HCT116 (cell line): ENCODE measurements at regions not wholly inside any gene's neighbourhood (a gene's known extent, or its start where the extent isn't known, plus 50 kb on each side); places are given as distances from the start of the nearest gene placed in this dataset.

Experiments
- ATAC-seq: fragments of 200-7000 bp; cut with Tn5 transposase; 2 replicates; pipeline ENCODE4 v1.9.1; 2020; ENCODE audit warnings: mild to moderate bottlenecking, moderate library complexity
- BruUV-seq: library from RNA; stranded (reverse); fragments of 400-500 nt; replicated peaks from 2 replicates; lab custom pipeline; 2021; lab: Mats Ljungman, UMichigan
- CTCF ChIA-PET: fragments of 300-600 bp; sonication (Branson Sonifier 250); formaldehyde crosslinking; loops from one replicate; lab custom pipeline; 2021; ENCODE audit warnings: antibody characterized with exemption; lab: Charles Lee
- POLR2A ChIA-PET: fragments of 300-600, 350-600 bp; sonication (Branson Sonifier 250); formaldehyde crosslinking; loops from one replicate; lab custom pipeline; 2021; ENCODE audit warnings: antibody characterized with exemption; lab: Charles Lee
- RAD21 ChIA-PET, 2 experiments: fragments of 300-600 bp; sonication (Branson Sonifier 250); formaldehyde crosslinking; loops; one replicate each; lab custom pipeline; 2023; ENCODE audit warnings: low total read pairs in 2 of 2; ENCODE audit not compliant: uncharacterized antibody in 2 of 2, unreplicated experiment in 2 of 2, low non-redundant PET in 1 of 2; lab: Charles Lee
- DNase-seq: peaks from one replicate; pipeline ENCODE4 v3.0.0-alpha.2; 2010; ENCODE audit warnings: low read depth, low spot score
- H2AFZ ChIP-seq: fragments of 200-600 bp; shearing (Covaris generic), sonication (generic); 2 replicates; pipeline ENCODE4 v1.6.1; 2017; ENCODE audit warnings: low read depth, mixed run types, mixed read lengths, antibody characterized with exemption, low read length; ENCODE audit not compliant: poor library complexity, severe bottlenecking
- H3K27ac ChIP-seq: 2 replicates; pipeline ENCODE4 v1.5.1; 2012; ENCODE audit warnings: low read depth, low read length
- H3K27me3 ChIP-seq: fragments of 200-600 bp; sonication (generic); 2 replicates; pipeline ENCODE4 v1.6.1; 2016; ENCODE audit warnings: mixed run types, low read length, mixed read lengths; ENCODE audit not compliant: insufficient read depth
- H3K36me3 ChIP-seq, 2 experiments: fragments of 200-500 bp in 1 of 2; fragments of 200-600 bp in 1 of 2; sonication (Bioruptor generic) in 1 of 2; sonication (generic) in 1 of 2; 2 replicates each; pipeline versions ENCODE4 v1.5.1 to v1.6.1; 2014 to 2016; ENCODE audit warnings: low read length in 2 of 2, inconsistent platforms in 1 of 2, mixed read lengths in 1 of 2, mixed run types in 1 of 2; ENCODE audit not compliant: insufficient read depth in 2 of 2, control insufficient read depth in 1 of 2
- H3K4me1 ChIP-seq, 2 experiments: fragments of 200-600 bp in 1 of 2; sonication (generic) in 1 of 2; 2 replicates each; pipeline versions ENCODE4 v1.5.1 to v1.6.1; 2012 to 2017; ENCODE audit warnings: low read length in 2 of 2, inconsistent platforms in 1 of 2, mild to moderate bottlenecking in 1 of 2, mixed read lengths in 1 of 2, mixed run types in 1 of 2, moderate library complexity in 1 of 2; ENCODE audit not compliant: insufficient read depth in 2 of 2, control insufficient read depth in 1 of 2
- H3K4me2 ChIP-seq: fragments of 200-600 bp; sonication (generic); 2 replicates; pipeline ENCODE4 v1.6.1; 2017; ENCODE audit warnings: mixed run types, low read length, mixed read lengths
- H3K4me3 ChIP-seq, 2 experiments: fragments of 200-600 bp in 1 of 2; sonication (generic) in 1 of 2; replicated peaks in 1 of 2; 2 replicates each; pipeline ENCODE4 v1.5.1; 2011 to 2016; ENCODE audit warnings: low read length in 2 of 2, control low read depth in 1 of 2, low read depth in 1 of 2, mild to moderate bottlenecking in 1 of 2, mixed read lengths in 1 of 2, mixed run types in 1 of 2
- H3K79me2 ChIP-seq: fragments of 200-600 bp; sonication (generic); 2 replicates; pipeline ENCODE4 v1.6.1; 2017; ENCODE audit warnings: mild to moderate bottlenecking, mixed run types, low read length, moderate library complexity, mixed read lengths; ENCODE audit not compliant: insufficient read depth
- H3K9ac ChIP-seq: fragments of 200-600 bp; sonication (generic); 2 replicates; pipeline ENCODE4 v1.6.1; 2016; ENCODE audit warnings: low read length, mixed read lengths
- H3K9me2 ChIP-seq: fragments of 200-600 bp; sonication (generic), shearing (Covaris generic); 2 replicates; pipeline ENCODE4 v1.6.1; 2017; ENCODE audit warnings: mixed run types, mild to moderate bottlenecking, moderate library complexity; ENCODE audit not compliant: insufficient read depth
- H3K9me3 ChIP-seq, 2 experiments: fragments of 200-500 bp in 1 of 2; fragments of 200-600 bp in 1 of 2; sonication (Bioruptor generic) in 1 of 2; sonication (generic) in 1 of 2; 2 replicates each; pipeline ENCODE4 v1.6.1; 2014 to 2017; ENCODE audit warnings: low read length in 2 of 2, mixed read lengths in 2 of 2, inconsistent platforms in 1 of 2, low read depth in 1 of 2, mild to moderate bottlenecking in 1 of 2, mixed run types in 1 of 2, moderate library complexity in 1 of 2; ENCODE audit not compliant: control insufficient read depth in 1 of 2, insufficient read depth in 1 of 2
- H4K20me1 ChIP-seq: fragments of 200-600 bp; sonication (generic), shearing (Covaris generic); 2 replicates; pipeline ENCODE4 v1.6.1; 2017; ENCODE audit warnings: mixed run types, mild to moderate bottlenecking, moderate library complexity; ENCODE audit not compliant: insufficient read depth
- ATF3 ChIP-seq: IDR thresholded peaks from 2 replicates; pipeline ENCODE4 v1.6.1; 2012
- CBX3 ChIP-seq: IDR thresholded peaks from 2 replicates; pipeline ENCODE4 v1.6.1; 2012; ENCODE audit warnings: low read depth
- CTCF ChIP-seq, 3 experiments: fragments of 200-600 bp in 1 of 3; sonication (generic) in 1 of 3; IDR thresholded peaks in 2 of 3; conservative IDR thresholded peaks in 1 of 3; 2 replicates each; pipeline ENCODE4 v1.5.1; 2012 to 2017; ENCODE audit warnings: low read depth in 2 of 3, low read length in 2 of 3, antibody characterized with exemption in 1 of 3, borderline replicate concordance in 1 of 3, control low read depth in 1 of 3, mild to moderate bottlenecking in 1 of 3, mixed read lengths in 1 of 3, mixed run types in 1 of 3, moderate library complexity in 1 of 3; ENCODE audit not compliant: insufficient read depth in 1 of 3
- EGR1 ChIP-seq: IDR thresholded peaks from 2 replicates; pipeline ENCODE4 v1.6.1; 2012; ENCODE audit warnings: low read depth
- EZH2 ChIP-seq: fragments of 200-600 bp; sonication (generic); IDR thresholded peaks from 2 replicates; pipeline ENCODE4 v1.6.1; 2017; ENCODE audit warnings: antibody characterized with exemption, mixed run types
- JUND ChIP-seq: IDR thresholded peaks from 2 replicates; pipeline ENCODE4 v1.6.1; 2012
- POLR2AphosphoS5 ChIP-seq: IDR thresholded peaks from 2 replicates; pipeline ENCODE4 v1.6.1; 2011; ENCODE audit warnings: mild to moderate bottlenecking, low read depth, low read length, moderate library complexity
- RAD21 ChIP-seq: IDR thresholded peaks from 2 replicates; pipeline ENCODE4 v1.6.1; 2012; ENCODE audit warnings: low read depth, mild to moderate bottlenecking
- REST ChIP-seq: IDR thresholded peaks from 2 replicates; pipeline ENCODE4 v1.6.1; 2012; ENCODE audit warnings: low read depth
- SP1 ChIP-seq: IDR thresholded peaks from 2 replicates; pipeline ENCODE4 v1.6.1; 2012; ENCODE audit warnings: low read depth
- SRF ChIP-seq: IDR thresholded peaks from 2 replicates; pipeline ENCODE4 v1.6.1; 2012; ENCODE audit warnings: low read depth
- YY1 ChIP-seq: IDR thresholded peaks from 2 replicates; pipeline ENCODE4 v1.6.1; 2011; ENCODE audit warnings: low read length, low read depth, moderate library complexity, mild to moderate bottlenecking; ENCODE audit not compliant: insufficient replicate concordance; ENCODE audit errors: extremely low read depth
- ZBTB33 ChIP-seq: IDR thresholded peaks from 2 replicates; pipeline ENCODE4 v1.6.1; 2011; ENCODE audit warnings: mild to moderate bottlenecking, low read length, moderate library complexity; ENCODE audit not compliant: insufficient replicate concordance; ENCODE audit errors: extremely low read depth
- ZFX ChIP-seq: fragments of 450-650 bp; IDR thresholded peaks from 2 replicates; pipeline ENCODE4 v1.6.1; 2017
- intact Hi-C: fragments of 100-400 bp; cut with micrococcal nuclease; formaldehyde crosslinking; loops from 2 replicates; pipeline ENCODE4 v1.10.0; 2022

GRCh38 chr1:55612988-55613387 is 397.8 kb upstream of the USP24 start (continued):
- TF ChIP-seq SRF = no peak
- TF ChIP-seq, all 23 proteins: peak for 0

GRCh38 chr1:55611123-55611522 is 396.0 kb upstream of the USP24 start:
- RAD21 ChIA-PET = no interaction called here
- TF ChIP-seq CTCF (IDR thresholded peaks at IDR 0.05 in 2 of 3, conservative IDR thresholded peaks at IDR 0.05 in 1 of 3; ENCODE audit: borderline replicate concordance in 1 of 3, insufficient read depth in 1 of 3, low read depth in 2 of 3, low read length in 2 of 3) = no peak
- TF ChIP-seq ZBTB33 = no peak
- TF ChIP-seq EZH2 = no peak
- TF ChIP-seq RAD21 = no peak
- TF ChIP-seq SP1 = no peak
- TF ChIP-seq EGR1 = no peak
- no peak for TF ChIP-seq CBX3
- no peak for TF ChIP-seq REST
- no peak for TF ChIP-seq YY1
- TF ChIP-seq ZFX = no peak
- no peak for TF ChIP-seq SRF
- no peak for TF ChIP-seq POLR2AphosphoS5
- TF ChIP-seq JUND = no peak
- TF ChIP-seq ATF3 = no peak
- Histone ChIP-seq H3K4me1 (no peaks in the 10 kb centered on the region), H3K79me2 (no peaks in the 10 kb centered on the region), H3K27me3 (no peaks in the 10 kb centered on the region), H3K9ac (no peak overlapping the region), H4K20me1 (no peaks in the 10 kb centered on the region), H2AFZ (no peak overlapping the region), H3K4me2 (no peak overlapping the region), H3K27ac (no peak overlapping the region), H3K9me3 (no peaks in the 10 kb centered on the region), H3K36me3 (no peaks in the 10 kb centered on the region), H3K9me2 (no peaks in the 10 kb centered on the region), H3K4me3 (no peak overlapping the region)
- BruUV-seq = no TSS peak
- DNase-seq (no peak), ATAC-seq (no peak; the same call in 1 of the 2 replicates)
- intact Hi-C loops = no loop called here
- POLR2A ChIA-PET = no interaction called here
- CTCF ChIA-PET = no interaction called here
